CD4-positive, alpha-beta T cell treated with Interleukin-15 for 1 hour (primary cell): ENCODE measurements at regions not wholly inside any gene's neighbourhood (a gene's known extent, or its start where the extent isn't known, plus 50 kb on each side); places are given as distances from the start of the nearest gene placed in this dataset.
"Not testable (repeated sequence)": the region's sequence is repeated elsewhere in the genome, so short reads cannot be mapped to it uniquely, and the experiment has no call there.

ENCODE experiments used
- DNase-seq: peaks from one replicate; pipeline ENCODE4 v3.0.0-alpha.2; 2020

GRCh38 chr9:120338340-120338739 is 241.6 kb downstream of the CDK5RAP2 start:
- DNase-seq = no peak

- DNase-seq = no peak
These were observed 242.8 kb downstream of the CDK5RAP2 start for GRCh38 chr9:120337131-120337530.

- DNase-seq = no peak
These were observed 243.2 kb downstream of the CDK5RAP2 start for GRCh38 chr9:120336753-120337090.

- no peak for DNase-seq
These were observed 243.8 kb downstream of the CDK5RAP2 start for GRCh38 chr9:120336021-120336752.

- no peak for DNase-seq
These were observed 248.1 kb downstream of the CDK5RAP2 start for GRCh38 chr9:120331913-120332312.

GRCh38 chr9:120330031-120330430 is 249.9 kb downstream of the CDK5RAP2 start:
- DNase-seq = no peak

- no peak for DNase-seq
These were observed 252.6 kb downstream of the CDK5RAP2 start for GRCh38 chr9:120327322-120327721.

- no peak for DNase-seq
These were observed 253.8 kb downstream of the CDK5RAP2 start for GRCh38 chr9:120326049-120326693.

- no peak for DNase-seq
These were observed 254.8 kb downstream of the CDK5RAP2 start for GRCh38 chr9:120324996-120325642.

- no peak for DNase-seq
These were observed 255.5 kb downstream of the CDK5RAP2 start for GRCh38 chr9:120324461-120324860.

GRCh38 chr9:120323125-120323524 is 256.8 kb downstream of the CDK5RAP2 start:
- no peak for DNase-seq

GRCh38 chr9:120319452-120319851 is 260.5 kb downstream of the CDK5RAP2 start:
- DNase-seq = no peak

GRCh38 chr9:120315154-120315553 is 264.8 kb downstream of the CDK5RAP2 start:
- no peak for DNase-seq

- DNase-seq = no peak
These were observed 267.9 kb downstream of the CDK5RAP2 start for GRCh38 chr9:120312031-120312430.

GRCh38 chr9:120310035-120310434 is 269.9 kb downstream of the CDK5RAP2 start:
- no peak for DNase-seq

- DNase-seq = no peak
These were observed 271.5 kb downstream of the CDK5RAP2 start for GRCh38 chr9:120308495-120308894.

- no peak for DNase-seq
These were observed 272.4 kb downstream of the CDK5RAP2 start for GRCh38 chr9:120307599-120307998.

GRCh38 chr9:120306561-120306960 is 273.4 kb downstream of the CDK5RAP2 start:
- no peak for DNase-seq

- no peak for DNase-seq
These were observed 273.9 kb downstream of the CDK5RAP2 start for GRCh38 chr9:120306088-120306487.

- DNase-seq = not testable (repeated sequence)
These were observed 275.1 kb downstream of the CDK5RAP2 start for GRCh38 chr9:120304896-120305295.

- no peak for DNase-seq
These were observed 276.4 kb downstream of the CDK5RAP2 start for GRCh38 chr9:120303519-120303918.

GRCh38 chr9:120299785-120300184 is 280.2 kb downstream of the CDK5RAP2 start:
- DNase-seq = no peak

- DNase-seq = no peak
These were observed 286.0 kb downstream of the CDK5RAP2 start for GRCh38 chr9:120294003-120294402.

GRCh38 chr9:120292606-120293005 is 287.4 kb downstream of the CDK5RAP2 start:
- no peak for DNase-seq
